Activated B cell treated with CpG ODN at 0.5 μM for 24 hours (primary cell): ENCODE measurements at regions not wholly inside any gene's neighbourhood (a gene's known extent, or its start where the extent isn't known, plus 50 kb on each side); places are given as distances from the start of the nearest gene placed in this dataset.

Source experiments
- ATAC-seq: fragments of 200-7000 bp; cut with Tn5 transposase; one replicate; pipeline ENCODE4 v1.10.0; 2021; ENCODE audit warnings: low read depth, mild to moderate bottlenecking, moderate library complexity
- CTCF ChIA-PET: fragments of 350-600 bp; sonication (Branson Sonifier 250); formaldehyde crosslinking; loops from one replicate; lab custom pipeline; 2021; ENCODE audit warnings: antibody characterized with exemption; lab: Charles Lee
- POLR2A ChIA-PET: fragments of 350-600 bp; sonication (Branson Sonifier 250); formaldehyde crosslinking; loops from one replicate; lab custom pipeline; 2021; ENCODE audit warnings: antibody characterized with exemption; lab: Charles Lee
- DNase-seq: peaks from one replicate; pipeline ENCODE4 v3.0.0; 2022
- H3K27ac Mint-ChIP-seq: one replicate; pipeline ENCODE4 v1.8.0; 2020; ENCODE audit warnings: mixed read lengths
- H3K27me3 Mint-ChIP-seq: one replicate; pipeline ENCODE4 v1.8.0; 2021; ENCODE audit warnings: mixed read lengths
- H3K36me3 Mint-ChIP-seq: one replicate; pipeline ENCODE4 v1.8.0; 2021; ENCODE audit warnings: low read depth, mixed read lengths
- H3K4me1 Mint-ChIP-seq: one replicate; pipeline ENCODE4 v1.8.0; 2021; ENCODE audit warnings: mixed read lengths
- H3K4me3 Mint-ChIP-seq: one replicate; pipeline ENCODE4 v1.8.0; 2020; ENCODE audit warnings: mild to moderate bottlenecking, mixed read lengths
- H3K9me3 Mint-ChIP-seq: one replicate; pipeline ENCODE4 v1.8.0; 2020; ENCODE audit warnings: mixed read lengths
- CTCF ChIP-seq: fragments of 200-600 bp; IDR thresholded peaks from one replicate; pipeline ENCODE4 v1.8.0; 2022; ENCODE audit warnings: antibody characterized with exemption, mild to moderate bottlenecking
- intact Hi-C: fragments of 100-400 bp; cut with micrococcal nuclease; formaldehyde crosslinking; loops from one replicate; pipeline ENCODE4 v1.15.1; 2024

GRCh38 chr5:39521098-39521860 is 96.5 kb upstream of the DAB2 start:
- Mint-ChIP-seq H3K4me3 (no peak overlapping the region), H3K27ac (no peak overlapping the region), H3K27me3 (peaks cover 3% of the 10 kb centered on the region), H3K4me1 (no peaks in the 10 kb centered on the region), H3K36me3 (no peaks in the 10 kb centered on the region), H3K9me3 (peaks cover 4% of the 10 kb centered on the region)
- no peak for TF ChIP-seq CTCF
- no peak for ATAC-seq
- ChIA-PET POLR2A (no interaction called here), CTCF (no interaction called here)
- no peak for DNase-seq
- intact Hi-C loops: no loop called here

GRCh38 chr5:39520232-39520572 is 95.4 kb upstream of the DAB2 start:
- no peak for TF ChIP-seq CTCF
- ChIA-PET CTCF (no interaction called here), POLR2A (no interaction called here)
- Mint-ChIP-seq H3K4me1 (no peaks in the 10 kb centered on the region), H3K27ac (no peak overlapping the region), H3K9me3 (peaks cover 4% of the 10 kb centered on the region), H3K4me3 (no peak overlapping the region), H3K27me3 (peaks cover 2% of the 10 kb centered on the region), H3K36me3 (no peaks in the 10 kb centered on the region)
- no peak for DNase-seq
- intact Hi-C loops: no loop called here
- ATAC-seq: no peak

- Mint-ChIP-seq H3K27ac (no peak overlapping the region), H3K36me3 (no peaks in the 10 kb centered on the region), H3K9me3 (peaks cover 4% of the 10 kb centered on the region), H3K27me3 (peaks cover 2% of the 10 kb centered on the region), H3K4me3 (no peak overlapping the region), H3K4me1 (no peaks in the 10 kb centered on the region)
- ATAC-seq (no peak), DNase-seq (no peak)
- ChIA-PET POLR2A (no interaction called here), CTCF (no interaction called here)
- no peak for TF ChIP-seq CTCF
- intact Hi-C loops: no loop called here
Observed at GRCh38 chr5:39519566-39520231, 94.9 kb upstream of the DAB2 start.

GRCh38 chr5:39519079-39519478 is 94.3 kb upstream of the DAB2 start:
- Mint-ChIP-seq H3K4me1 (no peaks in the 10 kb centered on the region), H3K27ac (no peak overlapping the region), H3K9me3 (peaks cover 4% of the 10 kb centered on the region), H3K27me3 (peaks cover 2% of the 10 kb centered on the region), H3K4me3 (no peak overlapping the region), H3K36me3 (no peaks in the 10 kb centered on the region)
- no peak for TF ChIP-seq CTCF
- CTCF ChIA-PET: no interaction called here
- intact Hi-C loops: no loop called here
- DNase-seq (no peak), ATAC-seq (no peak)
- POLR2A ChIA-PET: no interaction called here

- CTCF ChIA-PET: no interaction called here
- intact Hi-C loops: no loop called here
- no peaks in the 10 kb centered on the region for H3K36me3 Mint-ChIP-seq
- no peak overlapping the region for H3K27ac Mint-ChIP-seq
- no peak for ATAC-seq
- no peak for TF ChIP-seq CTCF
- POLR2A ChIA-PET: no interaction called here
- peaks cover 4% of the 10 kb centered on the region for H3K9me3 Mint-ChIP-seq
- no peak overlapping the region for H3K4me3 Mint-ChIP-seq
- peaks cover 2% of the 10 kb centered on the region for H3K27me3 Mint-ChIP-seq
- no peaks in the 10 kb centered on the region for H3K4me1 Mint-ChIP-seq
- DNase-seq: no peak
Observed at GRCh38 chr5:39518516-39518915, 93.7 kb upstream of the DAB2 start.
